Stimulated activated CD8-positive, alpha-beta memory T cell treated with anti-CD3 and anti-CD28 coated beads, Interleukin-15, amount 100 ng/mL, for 4 hours (primary cell): ENCODE measurements at regions not wholly inside any gene's neighbourhood (a gene's known extent, or its start where the extent isn't known, plus 50 kb on each side); places are given as distances from the start of the nearest gene placed in this dataset.

Experiments
- DNase-seq, 2 donors: peaks; one replicate each; pipeline ENCODE4 v3.0.0-alpha.2; 2020; ENCODE audit warnings: low read depth in 2 of 2

- DNase-seq: no peak
Observed at GRCh38 chr5:175388531-175388930, 55.5 kb downstream of the DRD1 start.

DNA sequence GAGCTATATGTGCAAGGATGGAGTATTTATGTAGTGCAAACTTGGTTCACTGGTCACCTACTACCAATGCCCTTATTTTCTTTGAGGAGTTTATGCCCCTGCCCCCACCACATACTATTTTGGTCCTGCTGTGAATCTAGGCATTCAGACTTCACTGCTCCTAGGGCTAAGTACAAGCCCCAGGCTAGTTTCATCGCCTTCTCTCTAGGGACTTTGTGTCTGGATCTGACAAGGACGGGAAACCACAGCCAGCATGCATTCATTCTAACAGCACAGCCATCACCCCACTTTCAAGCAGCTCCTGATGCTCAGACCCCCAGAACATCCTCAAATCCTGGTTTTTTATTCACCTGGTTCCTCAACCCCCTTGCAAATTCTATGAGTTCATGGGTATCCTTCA is 56.8 kb downstream of the DRD1 start:
- DNase-seq: no peak

DNA sequence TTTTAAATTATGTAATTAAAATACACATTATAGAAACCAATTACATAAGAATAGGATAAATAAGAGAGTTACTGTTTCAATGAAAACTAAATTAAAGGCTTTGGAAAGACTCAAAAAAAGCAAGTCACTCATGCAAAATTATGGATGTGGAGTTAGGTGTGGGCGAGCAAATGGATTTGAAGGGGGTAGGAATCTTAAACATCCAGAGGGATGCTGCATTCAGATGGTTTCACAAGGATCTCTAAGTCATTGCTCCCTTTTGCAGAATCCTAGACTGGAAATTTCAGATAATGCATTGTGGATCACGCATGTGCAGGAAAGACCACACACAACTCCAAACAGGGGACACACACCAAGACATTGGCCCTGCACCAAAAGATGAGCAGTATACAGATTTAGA is 57.5 kb downstream of the DRD1 start:
- DNase-seq: no peak

DNA sequence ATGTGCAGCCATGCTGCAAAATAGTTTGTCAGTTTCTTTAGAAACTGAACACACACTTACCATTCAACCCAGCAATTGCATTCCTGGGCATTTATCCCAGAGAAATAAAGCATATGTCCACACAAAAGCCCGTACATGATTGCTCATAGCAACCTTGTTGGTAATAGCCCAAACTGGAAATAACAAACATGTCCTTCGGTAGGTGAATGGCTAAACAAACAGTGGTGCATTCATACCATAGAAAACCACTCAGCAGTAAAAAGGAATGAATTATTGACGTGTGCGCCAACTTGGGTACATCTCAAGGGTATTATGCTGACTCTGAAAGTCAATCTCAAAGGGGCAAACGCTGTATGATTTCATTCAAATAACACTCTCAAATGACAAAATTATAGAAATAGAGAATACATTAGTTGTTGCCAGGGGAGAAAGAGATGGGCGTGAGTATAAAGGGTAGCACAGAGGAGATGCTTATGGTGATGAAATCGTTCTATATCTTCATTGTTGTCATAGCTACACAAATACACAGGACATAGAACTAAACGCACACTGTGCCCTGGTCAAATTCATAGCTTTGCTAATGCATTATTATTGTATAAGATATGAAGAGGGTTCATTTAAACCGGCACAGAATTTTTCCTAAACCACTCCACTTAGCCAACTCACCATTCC is 58.2 kb downstream of the DRD1 start:
- DNase-seq: no peak

DNA sequence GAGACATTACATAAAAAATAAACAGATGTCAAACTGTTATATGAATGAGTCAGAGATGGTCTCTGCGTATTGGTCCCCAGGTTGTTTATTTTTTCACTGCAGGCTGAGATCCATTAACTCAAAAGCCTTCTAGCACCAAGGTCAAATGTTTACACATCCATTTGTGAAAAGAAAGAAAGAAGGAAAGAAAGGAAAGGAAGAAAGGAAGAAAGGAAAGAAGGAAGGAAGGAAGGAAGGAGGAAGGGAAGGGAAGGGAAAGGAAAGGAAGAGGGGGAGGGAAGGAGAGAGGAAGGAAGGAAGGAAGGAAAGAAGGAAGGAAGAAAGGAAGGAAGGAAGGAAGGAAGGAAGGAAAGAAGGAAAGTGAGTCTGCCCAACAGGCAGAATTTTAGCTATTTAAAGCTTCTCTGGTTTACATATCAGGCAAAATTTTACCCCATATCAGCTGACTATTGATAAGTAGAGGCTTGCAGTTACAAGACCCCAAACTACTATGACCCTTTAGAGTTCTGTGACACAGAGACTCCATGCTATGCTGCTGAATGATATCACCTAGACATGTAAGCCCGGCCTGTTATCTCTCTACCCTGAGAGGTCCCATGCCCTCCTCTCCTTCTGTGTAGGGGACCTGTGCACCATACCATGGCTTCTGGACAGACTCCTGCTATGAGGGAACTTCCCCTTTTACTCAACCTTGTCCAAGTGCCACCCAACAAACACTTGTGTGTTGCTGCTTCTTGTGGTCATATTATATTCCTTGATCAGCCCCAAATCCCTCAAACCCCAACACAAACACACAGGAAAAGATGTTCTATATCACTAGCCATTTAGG is 59.0 kb downstream of the DRD1 start:
- DNase-seq: no peak

DNA sequence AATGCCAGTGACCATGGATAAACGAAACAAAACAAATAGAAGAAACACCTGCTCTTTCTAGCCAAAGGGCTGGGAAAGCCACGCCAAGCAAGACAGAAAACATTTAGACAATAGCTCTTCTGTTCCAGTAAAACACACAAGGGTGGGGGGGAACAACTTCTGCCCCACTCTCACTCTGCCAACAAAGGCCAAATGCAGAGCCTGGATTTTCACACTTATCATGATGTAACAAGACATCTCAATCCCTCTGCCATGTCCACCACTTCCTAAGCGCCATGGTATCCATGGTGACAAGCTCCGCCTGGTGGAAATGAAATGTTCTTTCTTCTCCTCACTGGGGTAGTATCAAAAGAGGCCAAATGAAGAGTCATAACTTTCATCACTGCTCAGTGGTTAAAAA is 60.6 kb downstream of the DRD1 start:
- no peak for DNase-seq

DNA sequence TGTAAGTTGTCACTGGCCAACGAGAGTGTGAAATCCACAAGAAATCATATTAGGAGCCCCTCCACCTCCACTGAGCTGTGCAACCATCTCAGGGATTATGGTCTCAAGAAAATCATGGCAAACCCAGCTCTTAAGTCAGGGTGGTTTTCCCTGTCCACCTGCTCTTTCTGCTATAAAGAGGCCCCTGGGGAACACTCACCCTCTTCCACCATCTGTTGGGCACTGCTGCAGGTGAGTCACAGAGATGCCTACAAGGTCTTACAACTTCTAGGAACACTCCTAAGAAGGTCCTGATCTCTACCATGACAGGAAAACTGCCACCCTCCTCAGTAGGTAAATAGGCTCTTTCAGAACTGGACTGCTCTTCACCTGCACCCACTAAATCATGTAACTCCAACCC is 61.8 kb downstream of the DRD1 start:
- no peak for DNase-seq

DNA sequence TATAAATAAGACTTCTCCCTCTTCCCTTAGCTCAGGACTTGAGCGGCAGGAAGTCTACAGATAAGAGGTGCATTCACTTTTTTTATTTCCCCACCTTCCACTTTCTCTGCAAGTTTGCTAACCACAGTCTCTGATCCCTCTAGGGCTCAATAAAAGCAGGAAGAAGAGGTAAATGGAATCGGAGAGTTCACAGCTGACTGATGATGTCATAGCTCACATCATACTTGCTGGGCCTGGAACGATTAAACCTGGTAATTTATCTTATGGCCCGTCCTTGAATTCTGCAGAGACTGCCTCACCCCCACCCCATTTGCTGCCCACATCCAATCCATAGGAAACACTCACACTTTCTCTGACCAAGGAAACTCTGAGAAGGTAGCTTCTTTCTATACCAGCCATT is 62.9 kb downstream of the DRD1 start:
- no peak for DNase-seq

GRCh38 chr5:175380701-175381100 is 63.3 kb downstream of the DRD1 start:
- no peak for DNase-seq

DNA sequence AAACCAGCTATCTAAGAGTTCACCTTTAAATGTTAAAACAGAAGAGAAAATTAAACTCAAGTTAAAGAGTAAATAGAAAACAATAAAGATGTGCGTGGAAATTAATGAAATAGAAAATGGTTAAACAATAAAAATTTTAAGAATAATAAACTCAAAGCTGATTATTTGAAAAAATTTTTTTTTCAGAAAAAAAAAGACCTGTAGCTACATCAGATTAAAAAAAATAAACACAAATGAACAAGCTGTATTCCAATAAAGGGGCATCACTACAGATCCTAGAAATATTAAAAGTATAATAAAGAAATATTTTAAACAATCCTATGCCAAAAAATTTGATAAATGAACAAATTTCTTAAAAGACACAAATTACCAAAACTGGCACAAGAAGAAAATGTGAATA is 64.1 kb downstream of the DRD1 start:
- no peak for DNase-seq

- DNase-seq: no peak
Observed at GRCh38 chr5:175378444-175379028, 65.4 kb downstream of the DRD1 start.

GRCh38 chr5:175377816-175378215 is 66.2 kb downstream of the DRD1 start:
- DNase-seq: no peak

DNA sequence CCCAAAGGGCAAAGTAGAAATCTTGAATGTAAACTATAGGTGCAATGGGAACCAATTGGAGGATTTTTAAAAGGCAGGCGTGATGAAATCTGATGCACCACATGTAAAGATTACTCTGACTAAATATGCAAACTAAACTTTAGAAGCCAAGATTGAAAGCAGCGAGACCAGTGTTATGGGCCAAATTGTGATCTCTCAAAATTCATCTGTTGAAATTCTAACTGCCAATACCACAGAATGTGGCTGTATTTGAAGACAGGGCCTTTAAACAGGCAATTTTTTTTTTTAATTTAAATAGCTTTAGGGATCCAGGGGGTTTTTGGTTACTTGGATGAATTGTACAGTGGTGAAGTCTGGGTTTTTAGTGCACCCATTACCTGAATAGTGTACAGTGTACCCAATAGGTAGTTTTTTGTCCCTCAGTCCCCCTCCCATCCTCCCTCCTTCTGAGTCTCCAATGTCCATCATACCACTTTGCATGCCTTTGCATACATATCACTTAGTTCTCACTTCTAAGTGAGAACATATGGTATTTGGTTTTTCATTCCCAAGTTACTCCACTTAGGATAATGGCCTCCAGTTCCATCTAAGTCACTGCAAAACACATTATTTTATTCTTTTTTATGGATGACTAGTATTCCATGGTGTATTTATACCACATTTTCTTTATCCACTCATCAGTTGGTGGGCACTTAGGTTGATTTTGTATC is 69.7 kb downstream of the DRD1 start:
- no peak for DNase-seq

GRCh38 chr5:175365866-175366265 is 78.1 kb downstream of the DRD1 start:
- DNase-seq: no peak

- no peak for DNase-seq
Observed at GRCh38 chr5:175363300-175363699, 80.7 kb downstream of the DRD1 start.

DNA sequence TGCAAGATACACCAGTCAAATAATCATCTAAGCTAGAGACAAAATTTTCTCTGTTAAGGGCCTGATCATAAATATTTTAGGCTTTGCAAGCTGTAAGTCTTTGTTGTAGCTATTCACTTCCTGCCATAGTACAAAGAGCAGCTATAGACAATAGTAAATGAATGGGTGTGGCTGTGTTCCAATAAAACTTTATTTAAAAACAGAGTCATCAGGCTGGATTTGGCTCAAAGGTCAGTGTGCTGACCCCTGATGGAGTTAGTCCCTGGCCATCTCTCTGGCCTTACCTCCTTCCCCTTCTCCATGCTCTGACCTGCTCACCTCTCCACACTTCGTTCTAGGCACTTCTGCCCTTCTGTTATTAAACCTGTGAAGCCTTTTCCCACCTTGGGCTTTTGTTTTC is 86.0 kb downstream of the DRD1 start:
- no peak for DNase-seq

GRCh38 chr5:175356428-175356827 is 87.6 kb downstream of the DRD1 start:
- no peak for DNase-seq

DNA sequence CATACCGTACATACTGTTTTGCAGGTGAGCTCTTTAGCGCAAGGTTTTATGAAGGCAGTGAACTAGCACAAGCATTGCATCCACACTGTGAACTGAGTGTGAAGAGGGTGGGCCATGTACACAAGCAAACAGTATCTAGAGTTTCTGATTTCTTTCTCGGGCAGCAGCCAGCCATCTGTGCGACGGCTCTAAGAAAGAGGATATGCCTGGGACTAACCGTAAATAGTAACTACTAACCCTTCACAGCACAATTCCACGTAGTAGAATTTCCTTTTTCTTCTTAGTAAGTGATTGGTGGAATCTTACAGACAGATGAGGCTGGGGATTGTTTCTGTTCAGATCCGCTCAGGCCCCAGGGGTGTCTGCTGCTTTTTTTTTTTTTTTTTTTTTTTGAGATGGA is 89.0 kb downstream of the DRD1 start:
- DNase-seq: no peak

GRCh38 chr5:175353926-175354325 is 90.1 kb downstream of the DRD1 start:
- no peak for DNase-seq

DNA sequence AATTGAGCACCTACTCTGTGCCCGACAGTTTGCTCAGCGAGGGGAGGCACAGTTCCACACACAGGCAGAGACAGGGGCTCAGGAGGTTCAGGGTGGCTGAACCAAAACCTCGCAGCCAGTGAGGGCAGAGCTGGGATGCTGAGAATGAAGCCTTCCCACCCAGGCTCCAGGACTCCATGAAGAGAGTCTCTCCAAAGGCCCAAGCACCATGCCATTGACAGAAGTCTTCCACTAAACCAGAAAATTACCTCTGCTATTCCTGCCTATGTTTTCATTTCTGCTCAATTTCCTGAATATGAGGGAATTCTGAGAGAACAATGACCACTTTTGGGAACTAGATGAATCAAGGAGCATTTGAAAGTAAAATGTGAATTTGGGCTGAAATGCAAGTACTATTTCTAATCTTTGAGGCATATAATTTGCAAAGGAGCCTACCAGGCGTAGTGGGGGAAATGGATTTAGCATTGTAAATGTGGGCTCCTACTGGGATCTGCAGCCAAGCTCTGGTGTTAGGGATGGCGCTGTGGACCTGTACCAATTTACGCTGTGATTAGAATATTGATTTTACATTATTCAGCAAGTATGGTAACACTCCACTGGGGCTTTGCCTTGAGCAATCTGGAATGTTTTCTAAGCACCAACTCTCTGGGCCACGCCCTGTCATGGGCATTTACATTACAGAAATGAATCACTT is 91.9 kb downstream of the DRD1 start:
- no peak for DNase-seq

DNA sequence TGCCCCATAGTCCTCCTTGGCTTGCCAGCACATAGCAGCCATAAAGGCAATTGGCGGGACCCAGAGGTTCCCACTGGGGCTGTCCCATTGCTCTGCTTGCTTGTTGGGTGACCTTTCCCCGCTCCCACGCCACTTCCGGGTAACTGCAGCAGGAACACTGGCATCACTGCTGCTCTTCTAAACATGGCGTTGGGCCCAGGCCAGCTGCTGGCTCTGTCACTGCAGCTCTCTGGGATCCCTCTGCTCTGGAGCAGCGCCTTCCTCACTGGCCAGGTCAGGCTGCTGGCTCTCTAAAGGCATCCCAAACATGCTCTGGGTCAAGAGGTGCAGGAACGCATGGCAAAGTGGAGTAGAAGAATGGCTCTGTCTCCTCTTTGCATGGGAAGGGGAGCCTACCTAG is 92.9 kb downstream of the DRD1 start:
- no peak for DNase-seq

DNA sequence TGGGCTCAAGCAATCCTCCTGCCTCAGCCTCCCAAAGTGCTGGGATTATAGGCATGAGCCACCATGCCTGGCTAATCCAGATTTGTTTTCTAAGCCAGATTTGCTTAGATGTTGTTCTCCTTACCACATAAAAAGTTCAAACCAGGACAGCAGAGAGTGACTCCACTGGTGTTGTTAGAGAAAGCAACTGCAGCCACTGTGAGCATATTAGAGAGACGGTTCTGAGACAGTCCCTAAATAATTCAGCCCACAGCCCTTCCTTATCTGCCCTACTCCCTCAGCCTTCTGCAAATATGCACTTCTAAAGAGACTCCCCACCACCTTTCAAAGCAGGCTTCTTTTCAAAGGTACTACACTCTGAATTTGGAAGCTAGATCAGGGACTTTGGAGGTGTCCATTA is 96.1 kb downstream of the DRD1 start:
- DNase-seq: no peak
